Gastroesophageal sphincter (tissue), 3 donors: ENCODE measurements at regions not wholly inside any gene's neighbourhood (a gene's known extent, or its start where the extent isn't known, plus 50 kb on each side); places are given as distances from the start of the nearest gene placed in this dataset.

Experiments used
- CTCF ChIP-seq, 4 experiments: fragments of 200-600 bp in 2 of 4; fragments of 450-650 bp in 2 of 4; sonication (generic) in 1 of 4; IDR thresholded peaks; one replicate each; pipeline ENCODE4 v1.5.1; 2017 to 2019; ENCODE audit warnings: antibody characterized with exemption in 4 of 4, mild to moderate bottlenecking in 2 of 4, moderate library complexity in 2 of 4
- POLR2A ChIP-seq, 2 donors: fragments of 450-650 bp; IDR thresholded peaks; one replicate each; pipeline ENCODE4 v1.6.1; 2017; ENCODE audit warnings: antibody characterized with exemption in 2 of 2, mild to moderate bottlenecking in 2 of 2, moderate library complexity in 1 of 2

DNA sequence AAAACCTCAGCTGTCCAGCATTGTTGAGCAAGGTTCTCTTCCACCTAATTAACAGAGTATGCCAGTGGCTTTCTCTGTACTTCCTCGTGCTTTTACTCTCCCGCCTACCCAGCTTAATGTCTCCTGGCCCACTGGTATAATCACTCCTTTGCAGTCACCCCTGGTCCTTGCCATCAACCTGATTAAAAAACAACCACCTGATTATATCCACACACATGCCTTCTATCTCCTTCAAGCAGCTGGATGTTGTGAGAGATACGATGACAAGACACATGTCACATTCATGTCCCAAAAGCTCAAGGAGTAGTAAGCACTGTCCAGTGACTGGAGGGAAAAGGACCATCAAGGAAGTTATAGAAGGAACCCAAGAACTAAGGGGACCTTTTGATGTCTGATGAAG is 241.3 kb upstream of the GRIP1 start:
- no peak for TF ChIP-seq CTCF (IDR thresholded peaks at IDR 0.05)
- no peak for TF ChIP-seq POLR2A (IDR thresholded peaks at IDR 0.05)
